Transverse colon (tissue), 4 donors: ENCODE measurements at regions not wholly inside any gene's neighbourhood (a gene's known extent, or its start where the extent isn't known, plus 50 kb on each side); places are given as distances from the start of the nearest gene placed in this dataset.
"Not testable (repeated sequence)": the region's sequence is repeated elsewhere in the genome, so short reads cannot be mapped to it uniquely, and the experiment has no call there.

Experiments
- CTCF ChIP-seq, 5 experiments: fragments of 200-600 bp in 3 of 5; fragments of 450-650 bp in 2 of 5; sonication (generic) in 3 of 5; IDR thresholded peaks; 1 replicate in 2 of 5; 2 replicates in 3 of 5; pipeline ENCODE4 v1.5.1; 2016 to 2017; ENCODE audit warnings: antibody characterized with exemption in 5 of 5, inconsistent platforms in 3 of 5, mild to moderate bottlenecking in 2 of 5, moderate library complexity in 1 of 5
- POLR2A ChIP-seq: fragments of 450-650 bp; IDR thresholded peaks from one replicate; pipeline ENCODE4 v1.6.1; 2016; ENCODE audit warnings: antibody characterized with exemption, mild to moderate bottlenecking, moderate library complexity
- POLR2AphosphoS5 ChIP-seq, 3 donors: sonication (generic); formaldehyde crosslinking; IDR thresholded peaks; one replicate each; pipeline ENCODE4 v1.6.1; 2016; ENCODE audit warnings: antibody characterized with exemption in 3 of 3

GRCh38 chr9:67418496-67419079 is 426.2 kb upstream of the SPATA31A3 start:
- TF ChIP-seq CTCF (IDR thresholded peaks at IDR 0.05); POLR2AphosphoS5 (IDR thresholded peaks at IDR 0.05); POLR2A: not testable (repeated sequence)
